ENCODE measurements at regions not wholly inside any gene's neighbourhood (a gene's known extent, or its start where the extent isn't known, plus 50 kb on each side); places are given as distances from the start of the nearest gene placed in this dataset.
"Not testable (repeated sequence)": the region's sequence is repeated elsewhere in the genome, so short reads cannot be mapped to it uniquely, and the experiment has no call there.

GRCh38 chr1:82073071-82073470, 272.3 kb downstream of the ADGRL2 start:
- no peak for DNase-seq (ENCODE audit: low read depth, low spot score)
- H3K4me3 ChIP-seq (ENCODE audit: low read length) = no peak overlapping the region

GRCh38 chr1:82065916-82066315, 265.2 kb downstream of the ADGRL2 start:
- no peak for DNase-seq (ENCODE audit: low read depth, low spot score)
- no peak overlapping the region for H3K4me3 ChIP-seq (ENCODE audit: low read length)

- H3K4me3 ChIP-seq (ENCODE audit: low read length) = no peak overlapping the region
- DNase-seq (ENCODE audit: low read depth, low spot score) = no peak
Observed at GRCh38 chr1:82064691-82065090, 264.0 kb downstream of the ADGRL2 start.

GRCh38 chr1:82062206-82062605, 261.5 kb downstream of the ADGRL2 start:
- no peak overlapping the region for H3K4me3 ChIP-seq (ENCODE audit: low read length)
- DNase-seq (ENCODE audit: low read depth, low spot score) = no peak

- no peak for DNase-seq (ENCODE audit: low read depth, low spot score)
- H3K4me3 ChIP-seq (ENCODE audit: low read length) = no peak overlapping the region
Observed at GRCh38 chr1:82059959-82060358, 259.2 kb downstream of the ADGRL2 start.

- no peak overlapping the region for H3K4me3 ChIP-seq (ENCODE audit: low read length)
Observed at GRCh38 chr1:82057011-82057410, 256.3 kb downstream of the ADGRL2 start.

GRCh38 chr1:82055375-82055774, 254.6 kb downstream of the ADGRL2 start:
- H3K4me3 ChIP-seq (ENCODE audit: low read length); DNase-seq (ENCODE audit: low read depth, low spot score): not testable (repeated sequence)

More at GRCh38 chr1:82057011-82057410, 256.3 kb downstream of the ADGRL2 start:
- DNase-seq (ENCODE audit: low read depth, low spot score) = no peak

GRCh38 chr1:82052563-82052962, 251.8 kb downstream of the ADGRL2 start:
- DNase-seq (ENCODE audit: low read depth, low spot score) = no peak
- H3K4me3 ChIP-seq (ENCODE audit: low read length) = no peak overlapping the region

- no peak overlapping the region for H3K4me3 ChIP-seq (ENCODE audit: low read length)
- DNase-seq (ENCODE audit: low read depth, low spot score) = no peak
Observed at GRCh38 chr1:82048596-82048995, 247.9 kb downstream of the ADGRL2 start.

GRCh38 chr1:82045221-82045620, 244.5 kb downstream of the ADGRL2 start:
- H3K4me3 ChIP-seq (ENCODE audit: low read length) = no peak overlapping the region
- no peak for DNase-seq (ENCODE audit: low read depth, low spot score)

GRCh38 chr1:82044536-82044935, 243.8 kb downstream of the ADGRL2 start:
- no peak overlapping the region for H3K4me3 ChIP-seq (ENCODE audit: low read length)
- DNase-seq (ENCODE audit: low read depth, low spot score) = no peak

- H3K4me3 ChIP-seq (ENCODE audit: low read length) = no peak overlapping the region
- DNase-seq (ENCODE audit: low read depth, low spot score) = no peak
Observed at GRCh38 chr1:82044111-82044510, 243.4 kb downstream of the ADGRL2 start.

- H3K4me3 ChIP-seq (ENCODE audit: low read length) = no peak overlapping the region
- DNase-seq (ENCODE audit: low read depth, low spot score) = peak; percentile 7
Observed at GRCh38 chr1:82042306-82043060, 241.7 kb downstream of the ADGRL2 start.
